GM19468 (cell line): ENCODE measurements at regions not wholly inside any gene's neighbourhood (a gene's known extent, or its start where the extent isn't known, plus 50 kb on each side); places are given as distances from the start of the nearest gene placed in this dataset.
"Not testable (repeated sequence)": the region's sequence is repeated elsewhere in the genome, so short reads cannot be mapped to it uniquely, and the experiment has no call there.

Experiments used
- ATAC-seq: cut with Tn5 transposase; IDR thresholded peaks from one replicate; pipeline ENCODE4 v1.9.1; 2021; ENCODE audit warnings: mild to moderate bottlenecking, moderate library complexity, moderate number of reproducible peaks; ENCODE audit not compliant: unreplicated experiment; ENCODE audit errors: extremely low read depth

DNA sequence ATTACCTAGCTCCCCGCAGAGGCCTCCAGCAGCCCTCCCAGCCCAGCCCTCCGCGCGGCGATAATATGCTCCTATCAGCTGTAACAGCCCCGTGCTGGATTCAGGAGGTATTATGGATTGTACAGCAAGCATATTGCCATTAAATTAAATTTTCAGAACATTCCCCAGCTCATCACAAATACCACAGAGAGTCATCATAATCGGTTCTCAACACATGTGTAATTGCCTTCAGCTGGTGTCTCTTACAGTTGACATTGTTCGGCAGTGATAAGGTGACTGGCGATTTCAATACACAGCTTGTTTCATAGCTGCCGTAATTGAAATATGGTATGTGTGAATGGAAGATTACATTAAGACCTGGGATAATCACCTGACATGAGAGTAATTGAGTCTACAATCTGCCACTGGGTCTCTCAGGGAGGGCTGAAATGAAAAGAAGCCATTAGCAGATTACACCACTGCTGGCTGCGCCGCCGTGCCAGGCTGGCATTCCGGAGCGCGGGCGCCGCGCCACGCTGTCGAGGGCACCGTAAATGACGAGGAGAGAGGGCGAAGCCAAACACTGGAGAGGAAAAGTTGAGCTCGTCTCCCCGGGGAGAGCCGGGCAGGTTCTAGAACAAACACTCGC, 549.4 kb upstream of the SALL3 start:
- no peak for ATAC-seq

GRCh38 chr18:78431606-78432005, 548.0 kb upstream of the SALL3 start:
- no peak for ATAC-seq

GRCh38 chr18:78433562-78433961, 546.1 kb upstream of the SALL3 start:
- no peak for ATAC-seq

DNA sequence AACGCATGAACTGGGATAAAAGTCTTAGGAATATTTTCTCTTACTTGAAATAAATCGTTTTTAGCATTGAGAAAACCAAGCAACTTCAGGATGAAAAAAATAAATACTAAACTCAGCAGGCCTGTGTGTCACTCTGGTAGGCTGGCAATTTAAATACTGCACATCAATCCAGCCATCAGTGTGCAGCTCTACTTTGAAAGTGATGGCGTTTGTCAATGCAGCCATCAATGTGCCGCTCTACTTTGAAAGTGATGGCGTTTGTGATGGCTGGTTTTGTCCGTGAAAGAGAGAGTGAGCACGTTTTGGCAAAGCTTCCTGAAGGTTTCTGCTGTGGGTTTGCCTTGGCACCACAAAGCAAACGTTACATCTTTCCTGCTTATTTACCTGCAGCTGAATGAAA, 543.5 kb upstream of the SALL3 start:
- ATAC-seq: no peak

- ATAC-seq: not testable (repeated sequence)
These were observed 541.4 kb upstream of the SALL3 start for GRCh38 chr18:78438235-78438634.

- ATAC-seq: no peak
These were observed 533.7 kb upstream of the SALL3 start for GRCh38 chr18:78445880-78446279.

GRCh38 chr18:78447211-78447610, 532.4 kb upstream of the SALL3 start:
- no peak for ATAC-seq

DNA sequence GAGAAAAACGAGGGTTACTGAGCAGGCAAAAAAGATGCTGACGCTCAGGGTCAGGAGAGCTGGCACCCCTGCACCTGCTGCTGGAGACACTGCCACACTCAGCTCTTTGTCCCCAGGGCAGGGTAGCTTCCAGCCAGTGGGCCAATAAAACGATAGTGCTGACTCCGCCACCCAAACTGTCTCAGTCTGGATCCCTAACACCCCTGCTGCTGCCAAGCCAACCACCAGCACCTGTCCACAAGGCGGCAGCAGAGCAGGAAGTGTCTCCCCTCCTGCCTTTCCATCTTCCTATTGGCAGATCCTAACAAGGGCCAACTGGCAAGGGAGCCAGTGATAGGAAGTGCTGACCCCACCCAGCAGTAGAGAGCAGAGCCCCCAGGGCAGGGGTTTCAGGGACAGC, 531.5 kb upstream of the SALL3 start:
- no peak for ATAC-seq

GRCh38 chr18:78448591-78448990, 531.0 kb upstream of the SALL3 start:
- ATAC-seq: no peak

DNA sequence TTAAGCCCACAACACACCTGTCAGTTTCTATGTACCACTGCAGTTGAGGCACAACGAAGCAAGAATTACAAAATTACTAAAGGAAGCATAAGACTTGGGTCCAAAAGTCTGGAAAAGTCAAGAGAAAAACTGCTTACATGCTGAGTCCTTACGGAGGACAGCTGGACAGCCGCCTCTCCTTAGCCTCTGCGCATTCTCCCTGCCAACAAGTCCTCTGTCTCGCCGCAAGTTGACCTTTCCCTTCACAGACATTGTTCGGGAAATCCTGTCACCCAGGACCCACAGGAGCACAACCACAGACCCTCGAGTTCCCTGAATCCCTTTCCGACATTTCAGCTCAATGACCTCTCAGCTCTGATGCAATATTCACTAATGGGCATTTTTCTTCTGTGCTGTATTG, 525.4 kb upstream of the SALL3 start:
- ATAC-seq: no peak

- ATAC-seq: no peak
These were observed 524.2 kb upstream of the SALL3 start for GRCh38 chr18:78455386-78455785.

- ATAC-seq: no peak
These were observed 522.6 kb upstream of the SALL3 start for GRCh38 chr18:78457011-78457410.

GRCh38 chr18:78457731-78458130, 521.9 kb upstream of the SALL3 start:
- no peak for ATAC-seq

- ATAC-seq: no peak
These were observed 521.3 kb upstream of the SALL3 start for GRCh38 chr18:78458356-78458755.

- ATAC-seq: no peak
These were observed 520.0 kb upstream of the SALL3 start for GRCh38 chr18:78459668-78460067.

DNA sequence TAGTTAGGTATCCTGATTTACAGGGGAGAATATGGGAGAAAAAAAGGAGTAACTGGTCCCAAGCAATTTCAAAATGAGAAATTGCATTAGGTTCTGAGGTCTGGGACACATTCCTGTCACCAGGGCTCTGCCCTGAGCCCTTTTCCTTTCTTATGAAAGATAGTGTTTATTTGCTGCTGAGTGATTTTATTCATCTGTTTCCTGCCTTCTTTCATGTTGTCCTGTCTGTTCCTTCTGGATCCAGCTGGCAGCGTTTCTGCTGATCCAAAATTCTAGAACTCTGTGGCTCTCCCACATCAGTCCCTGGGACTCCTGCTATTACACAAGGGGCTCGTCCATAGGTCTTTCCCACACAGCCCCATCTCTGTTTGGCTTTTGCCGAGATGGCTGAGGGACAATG, 519.1 kb upstream of the SALL3 start:
- no peak for ATAC-seq

- no peak for ATAC-seq
These were observed 506.1 kb upstream of the SALL3 start for GRCh38 chr18:78473563-78473962.

DNA sequence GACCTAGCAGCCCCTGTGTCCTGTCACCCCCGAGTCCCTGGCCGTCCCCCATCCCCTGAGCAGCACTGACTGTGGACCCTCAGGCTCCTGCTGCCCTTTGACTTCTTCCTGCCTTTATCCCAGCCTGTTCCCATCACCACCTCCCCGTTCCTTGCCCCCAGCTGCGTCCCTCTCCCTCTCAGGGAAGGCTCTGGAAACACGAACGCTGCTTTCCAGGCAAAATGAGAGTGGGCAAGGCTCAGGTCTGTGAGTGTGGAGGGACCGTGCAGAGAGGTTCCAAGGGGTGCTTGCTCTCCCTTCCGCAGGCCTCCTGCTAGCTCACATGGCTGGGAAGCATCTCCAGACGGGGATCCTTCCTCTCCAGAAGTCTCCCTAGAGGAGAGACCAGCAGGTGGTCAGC, 501.8 kb upstream of the SALL3 start:
- ATAC-seq: no peak

GRCh38 chr18:78479443-78479842, 500.2 kb upstream of the SALL3 start:
- ATAC-seq: no peak

DNA sequence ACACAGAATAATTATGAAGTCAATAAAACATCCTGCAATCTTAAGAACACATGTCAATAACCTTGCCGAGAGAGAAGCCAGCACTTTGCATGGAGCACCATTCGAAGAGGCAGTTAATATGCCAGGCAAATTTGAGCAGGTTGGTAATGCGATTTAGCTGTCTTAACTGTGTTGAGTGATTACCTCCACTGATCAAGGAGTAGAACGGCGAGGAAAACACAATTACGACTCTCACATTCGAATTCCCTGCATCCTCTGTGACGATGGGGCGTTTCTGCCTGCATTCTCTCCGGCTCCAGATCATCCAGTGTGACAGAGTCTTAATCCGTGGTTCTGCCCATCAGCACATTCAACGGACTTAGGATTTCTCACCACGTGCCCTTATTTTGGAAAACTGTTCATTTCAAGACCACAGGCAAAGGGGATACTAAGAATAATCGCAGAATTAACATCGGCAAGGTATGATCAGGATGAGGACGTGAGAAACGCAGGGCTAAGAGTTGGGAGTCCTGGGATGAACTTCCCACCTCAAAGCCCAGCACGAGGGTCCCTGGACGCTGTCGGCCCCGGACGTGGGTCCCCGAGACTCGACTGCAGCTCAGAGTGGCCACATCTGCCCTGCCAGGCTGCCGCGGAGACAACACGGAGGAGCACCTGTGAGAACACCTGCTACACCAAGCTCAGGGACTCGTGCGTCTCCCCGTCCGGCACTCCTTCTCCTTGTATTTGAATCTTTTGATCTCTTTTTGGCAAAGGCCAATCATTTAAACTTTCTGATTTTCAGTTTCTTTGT, 499.2 kb upstream of the SALL3 start:
- ATAC-seq: no peak

GRCh38 chr18:78482378-78482777, 497.2 kb upstream of the SALL3 start:
- no peak for ATAC-seq

GRCh38 chr18:78487649-78488048, 492.0 kb upstream of the SALL3 start:
- ATAC-seq: no peak
